H1 (cell line): ENCODE measurements at regions not wholly inside any gene's neighbourhood (a gene's known extent, or its start where the extent isn't known, plus 50 kb on each side); places are given as distances from the start of the nearest gene placed in this dataset.

Experiments
- CTCF ChIA-PET: fragments of 300-600 bp; sonication (Branson Sonifier 250); formaldehyde crosslinking; loops from one replicate; lab custom pipeline; 2021; ENCODE audit not compliant: partially characterized antibody; lab: Charles Lee
- POLR2A ChIA-PET: fragments of 300-600 bp; sonication (Branson Sonifier 250); formaldehyde crosslinking; loops from one replicate; lab custom pipeline; 2021; ENCODE audit warnings: inconsistent platforms; ENCODE audit not compliant: partially characterized antibody; lab: Charles Lee
- DNase-seq, 2 experiments: peaks; one replicate each; pipeline versions ENCODE4 v3.0.0 to v3.0.0-alpha.2; 2010 to 2022; ENCODE audit warnings: low spot score in 2 of 2, low read depth in 1 of 2, mixed read lengths in 1 of 2
- FAIRE-seq: peaks from 2 replicates; lab custom pipeline; 2011; peaks lifted over from hg19 to GRCh38; lab: Jason Lieb, UNC
- H2AFZ ChIP-seq: 2 replicates; pipeline ENCODE4 v1.8.1; 2012; ENCODE audit warnings: low read length, inconsistent platforms
- H2AK5ac ChIP-seq: 2 replicates; pipeline ENCODE4 v1.6.1; 2013; ENCODE audit warnings: low read depth, low read length
- H2BK120ac ChIP-seq: replicated peaks from 2 replicates; pipeline ENCODE3; 2013; ENCODE audit warnings: low read depth, low read length, inconsistent platforms
- H2BK12ac ChIP-seq: 2 replicates; pipeline ENCODE4 v1.6.1; 2013; ENCODE audit warnings: low read depth, low read length
- H2BK15ac ChIP-seq: 2 replicates; pipeline ENCODE4 v1.6.1; 2013; ENCODE audit warnings: low read length
- H2BK20ac ChIP-seq: 2 replicates; pipeline ENCODE4 v1.6.1; 2013; ENCODE audit warnings: low read length
- H2BK5ac ChIP-seq: 2 replicates; pipeline ENCODE4 v1.6.1; 2013; ENCODE audit warnings: low read depth, low read length
- H3K14ac ChIP-seq: 2 replicates; pipeline ENCODE4 v1.6.1; 2013; ENCODE audit warnings: inconsistent platforms; ENCODE audit not compliant: insufficient read length
- H3K18ac ChIP-seq: 2 replicates; pipeline ENCODE4 v1.6.1; 2013; ENCODE audit warnings: low read length; ENCODE audit errors: extremely low read depth
- H3K23ac ChIP-seq: 2 replicates; pipeline ENCODE4 v1.6.1; 2013; ENCODE audit warnings: inconsistent platforms; ENCODE audit not compliant: insufficient read length
- H3K23me2 ChIP-seq: 2 replicates; pipeline ENCODE4 v1.6.1; 2013; ENCODE audit warnings: low read depth, low read length
- H3K27ac ChIP-seq: 2 replicates; pipeline ENCODE4 v1.6.1; 2011; ENCODE audit warnings: low read depth, low read length, inconsistent platforms
- H3K27me3 ChIP-seq, 4 experiments: replicated peaks in 1 of 4; 1 replicate in 1 of 4; 2 replicates in 3 of 4; pipeline versions ENCODE4 v1.6.1 to v1.8.1; 2011 to 2013; ENCODE audit warnings: low read length in 3 of 4, mild to moderate bottlenecking in 3 of 4, inconsistent platforms in 2 of 4, mixed read lengths in 2 of 4, moderate library complexity in 1 of 4; ENCODE audit not compliant: control insufficient read depth in 3 of 4, insufficient read depth in 3 of 4; ENCODE audit errors: extremely low read depth in 1 of 4
- H3K36me3 ChIP-seq, 4 experiments: 2 replicates each; pipeline versions ENCODE4 v1.6.1 to v1.8.1; 2011 to 2013; ENCODE audit warnings: mild to moderate bottlenecking in 4 of 4, low read length in 3 of 4, moderate library complexity in 2 of 4, control low read depth in 1 of 4, inconsistent platforms in 1 of 4; ENCODE audit not compliant: insufficient read depth in 4 of 4, control insufficient read depth in 2 of 4
- H3K4ac ChIP-seq: replicated peaks from 2 replicates; pipeline ENCODE3; 2013; ENCODE audit warnings: low read length, low read depth, mixed read lengths, inconsistent platforms; ENCODE audit not compliant: insufficient read length
- H3K4me1 ChIP-seq, 4 experiments: replicated peaks in 1 of 4; 1 replicate in 1 of 4; 2 replicates in 3 of 4; pipeline versions ENCODE4 v1.6.1 to v1.8.1; 2011 to 2013; ENCODE audit warnings: low read length in 3 of 4, inconsistent platforms in 2 of 4, mixed read lengths in 1 of 4; ENCODE audit not compliant: insufficient read depth in 4 of 4, control insufficient read depth in 3 of 4
- H3K4me2 ChIP-seq, 2 experiments: 2 replicates each; pipeline versions ENCODE4 v1.6.1 to v1.8.1; 2011 to 2013; ENCODE audit warnings: low read depth in 2 of 2, low read length in 2 of 2, control low read depth in 1 of 2, inconsistent platforms in 1 of 2, mild to moderate bottlenecking in 1 of 2; ENCODE audit not compliant: insufficient read depth in 1 of 2
- H3K4me3 ChIP-seq, 4 experiments: fragments of 200-600, 300-600 bp in 1 of 4; sonication (generic), shearing (Covaris generic), sonication (Bioruptor Twin) in 1 of 4; 2 replicates each; pipeline versions ENCODE4 v1.5.1 to v1.8.1; 2011 to 2016; ENCODE audit warnings: low read length in 4 of 4, low read depth in 3 of 4, control low read depth in 2 of 4, inconsistent platforms in 2 of 4, mild to moderate bottlenecking in 2 of 4, mixed read lengths in 1 of 4, moderate library complexity in 1 of 4; ENCODE audit not compliant: insufficient read depth in 2 of 4; ENCODE audit errors: extremely low read depth in 1 of 4
- H3K56ac ChIP-seq: replicated peaks from 2 replicates; pipeline ENCODE3; 2013; ENCODE audit warnings: low read depth, mild to moderate bottlenecking, mixed read lengths, low read length, inconsistent platforms; ENCODE audit not compliant: insufficient read length
- H3K79me1 ChIP-seq: 2 replicates; pipeline ENCODE4 v1.6.1; 2013; ENCODE audit warnings: low read depth, low read length, control low read depth
- H3K79me2 ChIP-seq, 2 experiments: 2 replicates each; pipeline versions ENCODE4 v1.6.1 to v1.8.1; 2012 to 2013; ENCODE audit warnings: low read length in 2 of 2, mild to moderate bottlenecking in 2 of 2, inconsistent platforms in 1 of 2; ENCODE audit not compliant: insufficient read depth in 2 of 2, control insufficient read depth in 1 of 2
- H3K9ac ChIP-seq, 4 experiments: replicated peaks in 1 of 4; 1 replicate in 1 of 4; 2 replicates in 3 of 4; pipeline versions ENCODE4 v1.6.1 to v1.8.1; 2011 to 2013; ENCODE audit warnings: low read depth in 3 of 4, low read length in 3 of 4, control low read depth in 2 of 4, mild to moderate bottlenecking in 2 of 4, moderate library complexity in 2 of 4, inconsistent platforms in 1 of 4; ENCODE audit errors: extremely low read depth in 1 of 4
- H3K9me3 ChIP-seq, 2 experiments: 2 replicates each; pipeline versions ENCODE4 v1.6.1 to v1.8.1; 2012 to 2013; ENCODE audit warnings: mild to moderate bottlenecking in 2 of 2, moderate library complexity in 2 of 2, control low read depth in 1 of 2, inconsistent platforms in 1 of 2, low read depth in 1 of 2, low read length in 1 of 2, mixed read lengths in 1 of 2; ENCODE audit not compliant: insufficient read depth in 2 of 2
- H4K20me1 ChIP-seq, 2 experiments: replicated peaks in 1 of 2; 2 replicates each; pipeline versions ENCODE3 to v1.8.1; 2011 to 2013; ENCODE audit warnings: inconsistent platforms in 2 of 2, low read length in 2 of 2, mild to moderate bottlenecking in 1 of 2; ENCODE audit not compliant: insufficient read depth in 2 of 2, control insufficient read depth in 1 of 2
- H4K5ac ChIP-seq: 2 replicates; pipeline ENCODE4 v1.6.1; 2013; ENCODE audit warnings: low read length, low read depth, mixed read lengths, inconsistent platforms; ENCODE audit not compliant: insufficient read length
- H4K8ac ChIP-seq: 2 replicates; pipeline ENCODE4 v1.8.0; 2013; ENCODE audit warnings: mild to moderate bottlenecking, moderate library complexity, low read length, inconsistent platforms; ENCODE audit not compliant: insufficient read depth; ENCODE audit errors: extremely low read depth
- H4K91ac ChIP-seq: replicated peaks from 2 replicates; pipeline ENCODE3; 2013; ENCODE audit warnings: low read length, mixed read lengths, inconsistent platforms; ENCODE audit not compliant: insufficient read length
- BACH1 ChIP-seq: IDR thresholded peaks from 2 replicates; pipeline ENCODE4 v1.6.1; 2012; ENCODE audit warnings: low read length, improper control_type of control experiment
- EGR1 ChIP-seq: IDR thresholded peaks from 2 replicates; pipeline ENCODE4 v1.6.1; 2011; ENCODE audit warnings: low read depth, low read length, borderline replicate concordance
- EP300 ChIP-seq, 2 experiments: IDR thresholded peaks; 1 replicate in 1 of 2; 2 replicates in 1 of 2; pipeline ENCODE4 v1.6.1; 2011 to 2012; ENCODE audit warnings: low read depth in 2 of 2, low read length in 2 of 2, mild to moderate bottlenecking in 2 of 2, borderline replicate concordance in 1 of 2, inconsistent platforms in 1 of 2, moderate library complexity in 1 of 2
- EZH2 ChIP-seq: fragments of 200-600 bp; sonication (generic); IDR thresholded peaks from 2 replicates; pipeline ENCODE4 v1.7.1; 2012; ENCODE audit warnings: low read depth, mild to moderate bottlenecking, moderate library complexity, low read length, inconsistent platforms; ENCODE audit not compliant: severe bottlenecking
- HDAC6 ChIP-seq: IDR thresholded peaks from one replicate; pipeline ENCODE4 v1.7.1; 2012; ENCODE audit warnings: low read depth, mild to moderate bottlenecking, inconsistent platforms, low read length, moderate library complexity
- JUND ChIP-seq: IDR thresholded peaks from 2 replicates; pipeline ENCODE4 v1.6.1; 2011; ENCODE audit warnings: mild to moderate bottlenecking, improper control_type of control experiment, low read length
- KDM1A ChIP-seq: fragments of 200-600, 300-600 bp; sonication (generic); IDR thresholded peaks from 2 replicates; pipeline ENCODE4 v1.7.1; 2016; ENCODE audit warnings: mild to moderate bottlenecking, low read length, borderline replicate concordance
- MAFK ChIP-seq: IDR thresholded peaks from 2 replicates; pipeline ENCODE4 v1.6.1; 2012; ENCODE audit warnings: low read depth, mild to moderate bottlenecking, improper control_type of control experiment, low read length
- RFX5 ChIP-seq: IDR thresholded peaks from 2 replicates; pipeline ENCODE4 v1.6.1; 2011; ENCODE audit warnings: low read depth, low read length, improper control_type of control experiment, borderline replicate concordance
- SRF ChIP-seq: IDR thresholded peaks from 2 replicates; pipeline ENCODE4 v1.6.1; 2011; ENCODE audit warnings: mild to moderate bottlenecking, low read depth, low read length, moderate library complexity
- TBP ChIP-seq: IDR thresholded peaks from 2 replicates; pipeline ENCODE4 v1.6.1; 2011; ENCODE audit warnings: low read depth, low read length, improper control_type of control experiment
- YY1 ChIP-seq: IDR thresholded peaks from 2 replicates; pipeline ENCODE4 v1.6.1; 2011; ENCODE audit warnings: low read depth, mild to moderate bottlenecking, low read length
- WGBS, 2 experiments: shearing (Covaris generic) in 1 of 2; methylation state at CpG; one replicate each; pipeline versions ENCODE4 v1.1.6 to v1.1.7; 2013 to 2015; ENCODE audit warnings: low lambda C conversion rate in 2 of 2, mixed read lengths in 2 of 2, inconsistent platforms in 1 of 2, low coverage in 1 of 2, missing lambda C conversion rate in 1 of 2; ENCODE audit not compliant: insufficient replicate concordance in 2 of 2, insufficient coverage in 1 of 2, insufficient read length in 1 of 2; ENCODE audit errors: extremely low coverage in 1 of 2, missing lambda C conversion rate in 1 of 2; 5-methylcytosine and 5-hydroxymethylcytosine counted together
- TF ChIP-seq, protein P1 (sequence below): IDR thresholded peaks from 2 replicates; pipeline ENCODE4 v1.6.1; 2011; ENCODE audit warnings: low read depth, mild to moderate bottlenecking, low read length; ENCODE audit not compliant: insufficient read depth

DNA sequence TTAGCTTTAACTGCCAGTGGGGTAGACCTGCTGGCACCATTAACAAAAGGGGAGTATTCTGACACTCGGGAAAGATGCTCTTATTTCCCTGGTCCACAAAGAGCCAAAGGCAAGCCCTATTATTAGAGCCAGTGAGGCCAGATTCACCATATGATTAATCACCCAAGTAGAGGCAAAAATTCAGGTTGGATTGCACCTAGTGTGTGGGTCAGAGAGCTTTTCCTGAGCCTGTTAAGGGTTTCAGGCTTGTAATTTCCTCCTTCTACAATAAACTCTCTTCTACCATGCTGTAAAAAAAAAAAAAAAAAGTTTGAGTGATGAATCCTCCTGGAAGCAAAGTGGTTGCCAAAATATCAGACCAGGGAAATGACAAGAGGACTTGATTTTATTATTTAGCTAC is 163.5 kb downstream of the MBL2 start:
- POLR2A ChIA-PET: no interaction called here
- no peak overlapping the region for H2BK15ac ChIP-seq

More for the DNA sequence above, 163.5 kb downstream of the MBL2 start:
- TF ChIP-seq BACH1: no peak
- TF ChIP-seq YY1: no peak
- TF ChIP-seq EGR1: no peak
- TF ChIP-seq, protein P1, sequence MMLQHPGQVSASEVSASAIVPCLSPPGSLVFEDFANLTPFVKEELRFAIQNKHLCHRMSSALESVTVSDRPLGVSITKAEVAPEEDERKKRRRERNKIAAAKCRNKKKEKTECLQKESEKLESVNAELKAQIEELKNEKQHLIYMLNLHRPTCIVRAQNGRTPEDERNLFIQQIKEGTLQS: no peak
- no peak for TF ChIP-seq RFX5
- TF ChIP-seq MAFK: no peak
- TF ChIP-seq SRF: no peak
- TF ChIP-seq EP300 (IDR thresholded peaks at IDR 0.05; ENCODE audit: borderline replicate concordance in 1 of 2, low read depth in 2 of 2, low read length in 2 of 2): no peak
- TF ChIP-seq HDAC6: no peak
- TF ChIP-seq JUND: no peak
- no peak for TF ChIP-seq KDM1A
- TF ChIP-seq TBP: no peak
- TF ChIP-seq EZH2: no peak
- no peaks in the 10 kb centered on the region; the same call in 1 of the 2 replicates for H3K23me2 ChIP-seq
- no peak overlapping the region for H3K23ac ChIP-seq
- no peaks in the 10 kb centered on the region for H3K4me1 ChIP-seq
- no peaks in the 10 kb centered on the region for H3K27me3 ChIP-seq
- FAIRE-seq: no peak
- no peak overlapping the region for H2BK12ac ChIP-seq
- no peak overlapping the region for H3K27ac ChIP-seq
- no peak overlapping the region for H2BK20ac ChIP-seq
- no peak overlapping the region for H3K4ac ChIP-seq
- CTCF ChIA-PET: interaction anchor here (0.6 to 1.5 kb wide), 3 partner anchors 12 to 302 kb away, joined by 3 to 5 read pairs (median 3); no protein-coding TSS in a partner anchor
- no peaks in the 10 kb centered on the region for H3K79me1 ChIP-seq
- no peak overlapping the region for H3K18ac ChIP-seq
- no peak overlapping the region for H3K4me2 ChIP-seq
- 79% methylated on average over 1 of the region's 1 CpG; no CpG with 5 or more reads in 1 of the 2 experiments for WGBS, 2 experiments
- H3K79me2 ChIP-seq: no peaks in the 10 kb centered on the region
- H2AK5ac ChIP-seq: no peak overlapping the region
- H4K20me1 ChIP-seq: no peaks in the 10 kb centered on the region
- no peak overlapping the region for H3K9ac ChIP-seq
- H3K14ac ChIP-seq: no peak overlapping the region
- DNase-seq: no peak
- H3K9me3 ChIP-seq: no peaks in the 10 kb centered on the region
- H2BK120ac ChIP-seq: no peak overlapping the region
- no peak overlapping the region for H2BK5ac ChIP-seq
- no peak overlapping the region for H4K8ac ChIP-seq
- no peak overlapping the region for H4K91ac ChIP-seq
- H3K56ac ChIP-seq: no peak overlapping the region
- no peak overlapping the region for H4K5ac ChIP-seq
- H3K4me3 ChIP-seq: no peak overlapping the region
- no peaks in the 10 kb centered on the region for H3K36me3 ChIP-seq
- no peak overlapping the region for H2AFZ ChIP-seq
